Islet of Langerhans (tissue), 1 donor: ENCODE measurements at regions not wholly inside any gene's neighbourhood (a gene's known extent, or its start where the extent isn't known, plus 50 kb on each side); places are given as distances from the start of the nearest gene placed in this dataset.
"Not testable (repeated sequence)": the region's sequence is repeated elsewhere in the genome, so short reads cannot be mapped to it uniquely, and the experiment has no call there.

Experiments
- FAIRE-seq: peaks from one replicate; lab custom pipeline; 2011; peaks lifted over from hg19 to GRCh38; lab: Jason Lieb, UNC

GRCh38 chr5:124512236-124512635, 234.2 kb downstream of the ZNF608 start:
- no peak for FAIRE-seq

GRCh38 chr5:124511791-124512190, 234.6 kb downstream of the ZNF608 start:
- no peak for FAIRE-seq

GRCh38 chr5:124507688-124508087, 238.8 kb downstream of the ZNF608 start:
- no peak for FAIRE-seq

GRCh38 chr5:124504081-124504916, 242.1 kb downstream of the ZNF608 start:
- FAIRE-seq: no peak

GRCh38 chr5:124502551-124502950, 243.9 kb downstream of the ZNF608 start:
- no peak for FAIRE-seq

GRCh38 chr5:124499818-124500217, 246.6 kb downstream of the ZNF608 start:
- not testable (repeated sequence) for FAIRE-seq

- not testable (repeated sequence) for FAIRE-seq
Observed at GRCh38 chr5:124496968-124497367, 249.5 kb downstream of the ZNF608 start.

- no peak for FAIRE-seq
Observed at GRCh38 chr5:124494540-124495116, 251.8 kb downstream of the ZNF608 start.

- no peak for FAIRE-seq
Observed at GRCh38 chr5:124492444-124493224, 253.8 kb downstream of the ZNF608 start.

- FAIRE-seq: not testable (repeated sequence)
Observed at GRCh38 chr5:124490315-124490714, 256.1 kb downstream of the ZNF608 start.

GRCh38 chr5:124481419-124481818, 265.0 kb downstream of the ZNF608 start:
- FAIRE-seq: peak; percentile 98

- FAIRE-seq: peak; percentile 53
Observed at GRCh38 chr5:124480964-124481363, 265.5 kb downstream of the ZNF608 start.

GRCh38 chr5:124480022-124480421, 266.4 kb downstream of the ZNF608 start:
- FAIRE-seq: no peak

GRCh38 chr5:124478264-124478663, 268.2 kb downstream of the ZNF608 start:
- FAIRE-seq: no peak

GRCh38 chr5:124477577-124477976, 268.9 kb downstream of the ZNF608 start:
- peak; percentile 60 for FAIRE-seq

GRCh38 chr5:124477062-124477461, 269.4 kb downstream of the ZNF608 start:
- no peak for FAIRE-seq

GRCh38 chr5:124474528-124475215, 271.8 kb downstream of the ZNF608 start:
- peak; percentile 71 for FAIRE-seq

- FAIRE-seq: no peak
Observed at GRCh38 chr5:124468671-124469411, 277.6 kb downstream of the ZNF608 start.

- no peak for FAIRE-seq
Observed at GRCh38 chr5:124467745-124468144, 278.7 kb downstream of the ZNF608 start.

- no peak for FAIRE-seq
Observed at GRCh38 chr5:124466011-124466410, 280.4 kb downstream of the ZNF608 start.

GRCh38 chr5:124463851-124464250, 282.6 kb downstream of the ZNF608 start:
- no peak for FAIRE-seq

- FAIRE-seq: no peak
Observed at GRCh38 chr5:124462751-124463150, 283.7 kb downstream of the ZNF608 start.
